ENCODE measurements at regions not wholly inside any gene's neighbourhood (a gene's known extent, or its start where the extent isn't known, plus 50 kb on each side); places are given as distances from the start of the nearest gene placed in this dataset.

- TF ChIP-seq, protein P1, sequence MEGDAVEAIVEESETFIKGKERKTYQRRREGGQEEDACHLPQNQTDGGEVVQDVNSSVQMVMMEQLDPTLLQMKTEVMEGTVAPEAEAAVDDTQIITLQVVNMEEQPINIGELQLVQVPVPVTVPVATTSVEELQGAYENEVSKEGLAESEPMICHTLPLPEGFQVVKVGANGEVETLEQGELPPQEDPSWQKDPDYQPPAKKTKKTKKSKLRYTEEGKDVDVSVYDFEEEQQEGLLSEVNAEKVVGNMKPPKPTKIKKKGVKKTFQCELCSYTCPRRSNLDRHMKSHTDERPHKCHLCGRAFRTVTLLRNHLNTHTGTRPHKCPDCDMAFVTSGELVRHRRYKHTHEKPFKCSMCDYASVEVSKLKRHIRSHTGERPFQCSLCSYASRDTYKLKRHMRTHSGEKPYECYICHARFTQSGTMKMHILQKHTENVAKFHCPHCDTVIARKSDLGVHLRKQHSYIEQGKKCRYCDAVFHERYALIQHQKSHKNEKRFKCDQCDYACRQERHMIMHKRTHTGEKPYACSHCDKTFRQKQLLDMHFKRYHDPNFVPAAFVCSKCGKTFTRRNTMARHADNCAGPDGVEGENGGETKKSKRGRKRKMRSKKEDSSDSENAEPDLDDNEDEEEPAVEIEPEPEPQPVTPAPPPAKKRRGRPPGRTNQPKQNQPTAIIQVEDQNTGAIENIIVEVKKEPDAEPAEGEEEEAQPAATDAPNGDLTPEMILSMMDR (IDR thresholded peaks at IDR 0.05): no peak
- DNase-seq: no peak
- CTCF ChIA-PET: no interaction called here
- Mint-ChIP-seq H3K4me1 (no peaks in the 10 kb centered on the region), H3K36me3 (ENCODE audit: low read depth) (no peaks in the 10 kb centered on the region), H3K27me3 (no peaks in the 10 kb centered on the region), H3K27ac (no peak overlapping the region), H3K9me3 (peaks cover 2% of the 10 kb centered on the region), H3K4me3 (no peak overlapping the region)
- POLR2A ChIA-PET: no interaction called here
- intact Hi-C loops (cut with micrococcal nuclease): no loop called here
- no peak for ATAC-seq (ENCODE audit: low read depth)
Observed at GRCh38 chr2:67135208-67135607, 261.9 kb upstream of the ETAA1 start.

DNA sequence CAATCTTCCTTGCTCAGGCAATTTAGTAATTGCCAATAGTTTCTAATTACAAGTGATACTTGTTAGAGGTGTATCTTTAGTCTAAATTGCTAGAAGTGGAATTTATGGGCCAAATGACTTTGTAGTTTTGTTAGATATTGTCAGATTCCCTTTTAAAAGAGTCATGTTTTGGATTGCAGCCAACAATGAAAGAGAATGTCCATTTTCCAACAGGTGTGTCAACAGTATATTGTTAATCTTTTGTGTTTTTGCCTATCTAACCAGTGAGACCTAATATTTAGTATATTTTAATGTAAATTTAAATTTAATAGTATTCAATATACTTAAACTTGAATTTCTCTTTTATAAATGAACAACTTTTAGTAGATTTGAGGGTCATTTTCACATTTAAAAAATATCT is 259.4 kb upstream of the ETAA1 start:
- POLR2A ChIA-PET: no interaction called here
- CTCF ChIA-PET: no interaction called here
- TF ChIP-seq, protein P1 (IDR thresholded peaks at IDR 0.05): no peak
- H3K27ac Mint-ChIP-seq: no peak overlapping the region
- H3K4me1 Mint-ChIP-seq: no peaks in the 10 kb centered on the region
- ATAC-seq (ENCODE audit: low read depth) (no peak), DNase-seq (no peak)
- no peaks in the 10 kb centered on the region for H3K36me3 Mint-ChIP-seq (ENCODE audit: low read depth)
- intact Hi-C loops (cut with micrococcal nuclease): no loop called here
- no peaks in the 10 kb centered on the region for H3K9me3 Mint-ChIP-seq
- H3K27me3 Mint-ChIP-seq: no peaks in the 10 kb centered on the region
- H3K4me3 Mint-ChIP-seq: no peak overlapping the region

- TF ChIP-seq, protein P1 (IDR thresholded peaks at IDR 0.05): no peak
- intact Hi-C loops (cut with micrococcal nuclease): no loop called here
- no peak for DNase-seq
- CTCF ChIA-PET: no interaction called here
- no peak overlapping the region for H3K27ac Mint-ChIP-seq
- no peaks in the 10 kb centered on the region for H3K36me3 Mint-ChIP-seq (ENCODE audit: low read depth)
- H3K27me3 Mint-ChIP-seq: no peaks in the 10 kb centered on the region
- ATAC-seq (ENCODE audit: low read depth): no peak
- H3K4me1 Mint-ChIP-seq: no peaks in the 10 kb centered on the region
- POLR2A ChIA-PET: no interaction called here
- H3K4me3 Mint-ChIP-seq: no peak overlapping the region
- H3K9me3 Mint-ChIP-seq: no peaks in the 10 kb centered on the region
Observed at GRCh38 chr2:67142071-67142470, 255.1 kb upstream of the ETAA1 start.

DNA sequence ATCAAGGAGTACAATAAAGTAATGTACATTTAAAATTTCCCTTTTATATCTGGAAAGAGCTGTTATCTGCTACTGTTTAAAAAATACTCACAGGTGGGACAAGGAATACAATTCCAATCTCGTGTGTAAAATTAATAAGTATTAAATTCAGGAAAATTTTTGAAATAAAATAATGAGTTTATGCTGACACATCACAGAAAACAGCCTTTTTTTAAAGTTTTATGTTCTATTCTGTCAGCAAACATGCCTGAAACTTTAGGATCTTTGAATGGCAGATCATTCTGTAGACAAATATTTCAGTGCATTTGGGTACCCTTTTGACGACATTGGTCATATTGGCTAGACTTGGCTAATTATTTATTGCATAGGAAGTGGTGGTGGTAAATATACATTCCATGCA is 254.4 kb upstream of the ETAA1 start:
- TF ChIP-seq, protein P1 (IDR thresholded peaks at IDR 0.05): no peak
- CTCF ChIA-PET: no interaction called here
- intact Hi-C loops (cut with micrococcal nuclease): no loop called here
- H3K4me1 Mint-ChIP-seq: no peaks in the 10 kb centered on the region
- ATAC-seq (ENCODE audit: low read depth) (no peak), DNase-seq (no peak)
- H3K27ac Mint-ChIP-seq: no peak overlapping the region
- POLR2A ChIA-PET: no interaction called here
- no peaks in the 10 kb centered on the region for H3K27me3 Mint-ChIP-seq
- no peaks in the 10 kb centered on the region for H3K9me3 Mint-ChIP-seq
- no peak overlapping the region for H3K4me3 Mint-ChIP-seq
- H3K36me3 Mint-ChIP-seq (ENCODE audit: low read depth): no peaks in the 10 kb centered on the region

DNA sequence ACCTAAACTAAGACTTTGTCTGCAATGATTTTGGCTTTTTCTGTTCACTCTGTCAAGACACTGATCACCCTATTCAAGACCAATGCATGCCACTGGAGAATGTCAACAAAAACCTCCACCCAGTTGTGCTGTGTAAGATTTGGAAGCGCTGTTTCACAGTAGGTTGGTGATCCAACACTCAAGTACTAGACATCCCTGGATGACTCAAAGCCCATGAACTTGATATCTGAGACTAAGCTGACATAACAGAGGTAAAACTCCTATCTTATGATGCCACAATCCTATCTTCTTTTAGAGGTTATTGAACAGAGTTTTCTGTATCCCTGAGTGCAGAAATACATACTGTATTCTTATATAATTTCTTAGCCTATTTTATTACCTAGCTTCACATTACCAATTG is 251.3 kb upstream of the ETAA1 start:
- no peaks in the 10 kb centered on the region for H3K36me3 Mint-ChIP-seq (ENCODE audit: low read depth)
- ChIA-PET POLR2A (no interaction called here), CTCF (no interaction called here)
- TF ChIP-seq, protein P1 (IDR thresholded peaks at IDR 0.05): no peak
- H3K27me3 Mint-ChIP-seq: no peaks in the 10 kb centered on the region
- peaks cover 2% of the 10 kb centered on the region for H3K9me3 Mint-ChIP-seq
- DNase-seq (no peak), ATAC-seq (ENCODE audit: low read depth) (no peak)
- intact Hi-C loops (cut with micrococcal nuclease): no loop called here
- H3K4me1 Mint-ChIP-seq: no peaks in the 10 kb centered on the region
- no peak overlapping the region for H3K27ac Mint-ChIP-seq
- no peak overlapping the region for H3K4me3 Mint-ChIP-seq

All from activated B cell treated with CpG ODN at 0.5 μM for 24 hours (primary cell).